Activated CD4-positive, alpha-beta T cell treated with anti-CD3 and anti-CD28 coated beads for 1 hour (primary cell): ENCODE measurements at regions not wholly inside any gene's neighbourhood (a gene's known extent, or its start where the extent isn't known, plus 50 kb on each side); places are given as distances from the start of the nearest gene placed in this dataset.

Experiments
- DNase-seq: peaks from one replicate; pipeline ENCODE4 v3.0.0-alpha.2; 2020

DNA sequence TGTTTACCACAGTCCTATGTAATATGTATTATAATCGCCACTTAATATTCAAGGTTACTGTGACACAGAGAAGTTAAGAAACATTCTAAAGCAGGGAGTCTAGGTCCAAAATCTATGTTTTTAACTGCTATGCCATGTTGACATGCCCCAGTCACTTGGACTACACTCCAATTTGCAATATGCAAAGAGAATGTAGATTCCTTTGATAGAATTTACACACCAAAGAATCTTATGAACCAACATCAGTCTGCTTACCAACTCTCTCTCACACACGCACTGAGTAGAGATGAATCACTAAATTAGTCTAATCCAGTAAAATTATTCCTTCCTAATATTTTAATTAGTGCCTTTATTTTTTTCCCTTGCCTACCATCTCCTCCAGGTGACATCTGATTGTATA lies 266.2 kb downstream of the OLFM3 start:
- no peak for DNase-seq

DNA sequence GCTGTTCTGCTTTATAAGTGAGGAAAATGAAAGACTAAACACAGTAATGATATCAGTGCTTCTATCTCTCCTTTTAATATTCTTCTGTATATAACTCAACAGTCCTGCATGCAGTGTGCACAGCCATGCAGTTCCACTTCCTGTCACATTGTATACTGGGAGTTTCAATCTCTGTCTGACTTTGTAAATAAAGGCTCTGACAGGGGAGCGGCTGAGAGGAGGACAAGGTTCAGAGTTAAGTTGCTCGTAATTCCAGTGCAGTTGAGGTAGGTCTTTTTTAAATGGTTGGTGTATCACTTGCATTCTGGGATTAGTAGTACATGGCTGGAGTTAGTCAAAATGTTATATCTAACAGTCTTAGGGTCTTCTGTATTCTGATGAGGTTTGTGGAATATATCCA lies 264.5 kb downstream of the OLFM3 start:
- DNase-seq = no peak

DNA sequence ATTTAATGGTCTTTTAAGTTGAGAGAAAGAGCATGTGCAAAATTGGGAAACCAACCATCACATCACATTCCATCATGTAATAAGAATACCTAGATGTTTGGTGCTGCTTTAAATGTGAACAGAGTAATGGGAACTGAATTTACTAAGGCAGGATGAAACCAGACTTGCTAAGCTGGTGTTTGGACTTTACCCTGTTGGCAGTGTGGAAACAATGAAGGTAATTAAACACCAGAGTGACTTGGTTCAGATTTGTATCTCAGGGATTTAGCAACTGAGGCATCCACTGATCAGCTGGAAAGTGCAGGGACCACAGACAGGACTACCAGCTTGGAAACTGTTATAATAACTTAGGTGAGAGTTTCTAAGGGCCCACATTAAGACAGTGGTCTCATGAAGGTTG lies 263.4 kb downstream of the OLFM3 start:
- no peak for DNase-seq

DNA sequence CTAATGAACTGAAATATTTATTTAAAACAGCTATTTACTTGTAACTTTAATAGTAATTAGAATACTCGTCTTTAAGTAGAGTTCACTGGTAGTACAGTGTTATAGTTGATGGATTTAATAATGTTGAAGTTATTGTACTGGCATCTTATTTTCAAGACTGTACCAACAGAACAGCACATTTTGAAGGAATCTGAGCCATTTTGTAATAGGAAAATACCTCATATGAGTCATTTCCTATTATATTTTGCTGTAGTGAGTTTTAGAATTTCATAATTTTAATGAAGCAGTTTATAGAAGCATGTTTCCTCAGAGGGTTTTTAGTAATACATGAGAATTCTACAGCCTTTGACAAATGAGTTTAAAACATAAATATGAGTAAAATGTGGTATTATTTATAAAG lies 258.3 kb downstream of the OLFM3 start:
- DNase-seq = no peak

DNA sequence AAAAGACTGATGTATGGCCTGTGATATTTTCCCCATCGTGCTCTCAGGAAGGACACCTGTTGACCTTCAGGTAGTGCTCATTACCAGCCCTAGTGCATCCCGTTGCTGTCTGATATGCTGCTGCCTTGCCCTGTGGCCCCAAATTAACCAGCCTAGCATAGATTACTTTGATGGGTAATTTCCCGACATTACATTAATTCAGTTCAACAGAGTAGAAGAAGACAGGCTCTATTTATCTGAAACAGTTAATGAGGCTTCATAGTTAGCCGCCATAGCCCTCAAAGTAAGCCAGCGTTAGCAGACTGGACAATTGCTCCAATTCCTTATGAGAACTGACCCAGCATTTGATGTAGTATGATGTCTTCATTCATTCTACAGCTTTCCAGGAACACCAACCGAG lies 257.6 kb downstream of the OLFM3 start:
- DNase-seq = no peak

DNA sequence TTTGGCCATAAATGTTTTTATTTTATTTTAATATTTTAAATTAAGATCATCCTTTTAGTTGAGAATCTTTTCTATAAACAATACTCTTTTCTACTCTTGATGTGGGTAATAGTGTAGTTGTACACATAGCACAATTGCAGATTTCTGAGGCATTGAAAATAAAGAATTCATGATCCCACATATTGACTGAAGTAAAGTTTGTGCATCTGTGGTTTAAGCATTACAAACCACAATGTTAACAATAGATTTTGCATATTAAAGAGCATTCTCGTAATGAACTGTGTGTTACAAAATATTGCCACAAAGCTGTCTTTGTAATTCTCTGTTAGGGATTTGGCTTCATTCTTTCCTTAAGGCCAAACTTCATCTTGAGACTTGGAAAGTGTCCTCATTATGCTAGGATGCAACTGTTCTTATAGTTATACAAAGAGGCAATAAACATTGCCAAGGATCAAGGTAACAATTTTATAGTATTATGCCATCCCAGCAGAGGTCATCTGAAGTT lies 256.8 kb downstream of the OLFM3 start:
- no peak for DNase-seq

DNA sequence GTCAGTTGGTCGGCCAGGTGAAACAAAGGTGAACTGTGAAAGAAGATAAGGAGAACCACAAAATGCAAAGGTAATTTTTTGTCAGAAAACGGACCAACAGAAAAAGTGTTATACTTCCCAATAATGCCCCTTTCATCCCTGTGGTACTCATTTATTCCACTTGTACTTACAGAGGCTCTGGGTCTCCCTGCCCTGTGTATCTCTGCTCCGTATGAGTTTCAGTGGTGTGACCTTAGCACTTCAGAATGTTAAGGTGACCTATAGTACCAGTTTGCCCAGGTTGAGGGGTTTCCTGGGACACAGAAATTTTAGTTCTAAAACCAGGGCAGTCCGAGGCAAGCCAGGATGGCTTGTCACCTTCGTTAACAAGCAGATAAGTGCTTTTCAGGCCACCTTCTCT lies 254.8 kb downstream of the OLFM3 start:
- no peak for DNase-seq

DNA sequence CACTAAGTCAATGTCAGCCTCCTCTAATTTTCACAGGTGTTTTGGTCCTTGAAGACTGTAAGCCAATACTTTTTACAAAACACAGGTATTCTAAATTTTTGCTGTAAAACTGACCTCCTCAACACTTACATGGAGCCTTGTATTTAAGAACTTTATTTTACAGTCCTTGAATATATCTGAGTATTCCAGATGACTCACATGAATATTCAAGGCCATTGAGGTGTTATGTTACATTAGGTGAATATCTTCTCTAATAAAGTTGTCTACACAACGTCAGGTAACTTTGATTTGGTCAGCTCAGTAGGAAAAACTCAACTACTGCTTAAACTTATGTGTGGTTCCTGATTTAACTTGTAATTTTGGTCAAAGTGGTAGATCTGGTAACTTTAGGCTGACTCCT lies 254.2 kb downstream of the OLFM3 start:
- no peak for DNase-seq

DNA sequence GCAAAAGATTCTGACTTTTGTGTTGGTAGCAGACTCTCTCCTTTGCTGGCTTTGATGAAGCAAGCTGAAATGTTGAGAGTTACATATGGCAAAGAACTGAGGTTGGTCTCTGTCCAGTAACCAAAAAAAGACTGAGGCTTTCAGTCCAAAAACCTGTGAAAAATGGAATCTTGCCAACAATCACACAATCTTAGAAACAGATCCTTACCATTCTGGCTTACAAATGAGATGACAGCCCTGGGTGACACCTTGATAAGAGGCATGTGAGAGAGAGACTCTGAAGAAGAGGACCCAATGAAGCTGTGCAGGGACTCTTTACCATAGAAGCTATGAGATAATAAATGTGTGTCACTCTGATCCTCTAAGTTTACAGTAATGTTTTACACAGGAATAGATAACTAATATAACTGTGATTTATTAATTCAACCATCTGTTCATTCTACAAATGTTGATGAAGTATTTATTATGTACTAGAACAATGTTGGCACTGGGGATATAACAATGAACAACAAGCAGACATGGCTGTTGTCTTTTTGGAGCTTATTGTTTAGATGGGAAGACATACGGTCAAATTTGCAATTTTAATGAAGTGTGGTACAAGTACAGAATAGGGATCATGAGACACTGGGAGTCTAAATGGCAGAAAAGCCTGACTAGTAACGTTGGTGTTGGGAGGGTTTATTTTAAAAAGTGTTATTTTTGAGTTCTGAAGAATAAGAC lies 251.0 kb downstream of the OLFM3 start:
- DNase-seq = no peak

DNA sequence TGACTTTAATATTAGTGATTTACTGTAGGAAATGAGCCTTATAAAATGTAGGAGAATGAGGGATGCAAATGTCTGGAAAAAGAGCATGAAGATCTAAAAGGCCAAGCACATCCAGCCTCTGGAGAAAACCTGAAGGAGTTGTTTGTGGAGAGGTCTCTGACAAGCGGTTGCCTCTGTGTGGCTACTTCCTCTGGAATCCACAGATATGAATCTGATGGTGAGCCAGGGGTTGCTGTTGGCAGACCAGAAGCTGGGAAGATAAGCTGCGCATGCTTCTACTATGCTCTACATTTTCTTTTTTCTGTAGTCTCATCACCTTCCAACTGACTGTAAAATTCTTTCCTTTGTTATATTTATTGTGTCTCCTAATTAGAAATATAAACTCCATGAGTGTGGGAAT lies 248.6 kb downstream of the OLFM3 start:
- DNase-seq = no peak
